Stimulated activated CD4-positive, alpha-beta T cell treated with anti-CD3 and anti-CD28 coated beads, Interleukin-1b, Interleukin-23, amount 100 ng/mL, for 4 hours (primary cell): ENCODE measurements at regions not wholly inside any gene's neighbourhood (a gene's known extent, or its start where the extent isn't known, plus 50 kb on each side); places are given as distances from the start of the nearest gene placed in this dataset.
"Not testable (repeated sequence)": the region's sequence is repeated elsewhere in the genome, so short reads cannot be mapped to it uniquely, and the experiment has no call there.

Experiments
- DNase-seq, 2 donors: peaks; one replicate each; pipeline ENCODE4 v3.0.0-alpha.2; 2020; ENCODE audit warnings: low read depth in 2 of 2

DNA sequence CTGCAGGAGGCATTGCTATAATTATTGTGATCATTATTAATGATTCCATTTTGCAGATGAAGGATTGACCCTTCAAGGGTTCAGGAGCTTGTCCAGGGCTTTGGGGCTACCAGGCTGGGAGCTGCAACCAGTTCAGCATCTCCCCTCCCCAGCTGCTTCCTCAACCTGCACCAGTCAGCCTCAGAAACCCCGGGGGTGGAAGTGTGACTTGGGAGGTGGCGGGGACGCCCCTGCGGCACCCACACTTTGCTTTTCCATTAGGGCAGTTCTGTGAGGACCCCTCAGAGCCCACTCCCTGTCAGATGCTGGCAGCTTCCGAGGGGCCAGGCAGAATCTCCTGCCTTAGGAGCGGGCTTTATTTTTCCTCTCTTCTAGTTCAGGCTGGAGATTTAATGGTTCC is 85.6 kb downstream of the OLFM1 start:
- DNase-seq, result no peak

GRCh38 chr9:135174248-135174647 is 86.8 kb downstream of the OLFM1 start:
- no peak for DNase-seq

GRCh38 chr9:135174981-135175380 is 87.5 kb downstream of the OLFM1 start:
- DNase-seq, result no peak

GRCh38 chr9:135176284-135176683 is 88.8 kb downstream of the OLFM1 start:
- DNase-seq, result no peak

DNA sequence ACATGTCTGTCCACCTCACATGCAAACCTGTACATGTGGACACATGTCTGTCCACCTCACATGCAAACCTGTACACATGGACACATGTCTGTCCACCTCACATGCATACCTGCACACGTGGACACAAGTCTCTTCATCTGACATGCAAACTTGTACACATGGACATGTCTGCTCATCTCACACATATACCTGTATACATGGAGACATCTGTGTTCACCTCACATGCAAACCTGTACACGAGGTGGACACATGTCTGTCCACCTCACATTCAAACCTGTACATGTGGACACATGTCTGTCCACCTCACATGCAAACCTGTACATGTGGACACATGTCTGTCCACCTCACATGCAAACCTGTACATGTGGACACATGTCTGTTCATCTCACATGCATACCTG is 90.1 kb downstream of the OLFM1 start:
- not testable (repeated sequence) for DNase-seq

- DNase-seq, result no peak
Observed at GRCh38 chr9:135178498-135178897, 91.0 kb downstream of the OLFM1 start.

DNA sequence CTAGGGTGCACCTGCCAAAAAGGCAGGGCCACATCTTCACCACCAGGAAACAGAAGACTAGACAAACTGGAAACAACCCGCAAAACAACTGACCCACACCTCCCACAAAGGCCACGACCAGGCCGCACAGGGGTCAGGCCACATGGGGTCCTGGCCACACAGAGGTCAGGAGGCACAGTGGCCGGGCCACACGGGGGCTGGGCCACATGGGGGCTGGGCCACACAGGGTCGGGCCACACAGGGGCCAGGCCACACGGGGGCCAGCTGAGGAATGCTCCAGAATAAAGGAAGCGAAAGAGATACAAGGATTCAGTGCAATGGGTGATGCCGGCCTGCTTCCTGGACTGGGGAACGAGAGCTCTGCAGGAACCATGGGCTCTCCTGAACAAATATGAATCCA is 91.6 kb downstream of the OLFM1 start:
- DNase-seq, result no peak

DNA sequence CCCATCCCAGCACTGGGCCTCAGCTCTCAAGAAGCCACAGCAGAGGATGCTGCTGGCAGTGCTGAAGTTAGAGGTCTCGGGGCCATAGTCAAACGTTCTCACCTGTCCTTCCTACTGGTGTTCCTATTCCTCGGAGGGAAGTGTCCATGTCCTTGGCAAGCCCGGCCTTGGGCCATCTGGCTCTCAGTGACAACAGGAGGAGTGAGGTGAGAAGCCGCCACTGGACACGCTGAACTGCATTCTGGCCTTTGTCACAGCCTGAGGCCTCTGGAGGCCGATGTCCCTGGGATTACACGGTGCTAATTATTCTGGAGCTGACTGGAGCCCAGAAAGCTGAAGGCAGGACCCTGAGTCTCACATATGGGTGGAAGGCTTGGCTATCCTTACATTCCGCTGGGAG is 92.5 kb downstream of the OLFM1 start:
- DNase-seq, result no peak

- DNase-seq, result no peak
Observed at GRCh38 chr9:135180586-135180985, 93.1 kb downstream of the OLFM1 start.

- DNase-seq, result no peak
Observed at GRCh38 chr9:135181336-135181735, 93.9 kb downstream of the OLFM1 start.

GRCh38 chr9:135181841-135182240 is 94.4 kb downstream of the OLFM1 start:
- not testable (repeated sequence) for DNase-seq

- DNase-seq, result no peak
Observed at GRCh38 chr9:135183069-135183468, 95.6 kb downstream of the OLFM1 start.

DNA sequence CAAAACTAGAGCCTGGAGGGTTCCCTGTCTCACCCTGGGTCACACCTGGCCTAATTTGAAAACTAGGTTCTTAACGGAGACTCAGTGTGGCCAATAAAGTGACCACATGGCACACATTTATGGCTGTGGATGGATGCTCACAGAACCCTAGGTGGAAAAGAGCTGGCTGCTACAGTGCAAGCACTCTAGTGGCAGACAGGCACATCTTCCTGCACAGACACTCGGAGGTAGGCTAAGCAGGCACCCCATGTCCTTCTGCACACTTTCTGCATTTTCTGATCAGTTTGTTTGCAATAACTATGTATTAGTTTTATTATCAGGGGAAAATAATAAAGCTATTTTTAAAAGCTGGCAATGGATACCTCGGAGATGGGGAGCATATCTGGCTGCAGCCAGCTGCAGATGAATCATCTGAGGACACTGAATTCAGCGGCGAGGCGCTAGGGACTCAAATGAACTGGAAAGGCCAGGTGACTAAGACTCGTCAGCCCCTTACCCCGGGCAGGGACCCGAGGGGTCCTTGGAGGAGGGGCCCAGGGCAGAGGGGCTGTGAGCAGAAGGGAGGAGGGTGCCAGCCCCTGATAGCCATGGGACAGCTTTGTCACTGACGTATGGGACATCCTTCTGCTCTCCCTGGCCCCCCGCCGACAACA is 96.2 kb downstream of the OLFM1 start:
- DNase-seq, result no peak

- no peak for DNase-seq
Observed at GRCh38 chr9:135184181-135185053, 96.9 kb downstream of the OLFM1 start.

GRCh38 chr9:135185060-135185459 is 97.6 kb downstream of the OLFM1 start:
- DNase-seq, result no peak

DNA sequence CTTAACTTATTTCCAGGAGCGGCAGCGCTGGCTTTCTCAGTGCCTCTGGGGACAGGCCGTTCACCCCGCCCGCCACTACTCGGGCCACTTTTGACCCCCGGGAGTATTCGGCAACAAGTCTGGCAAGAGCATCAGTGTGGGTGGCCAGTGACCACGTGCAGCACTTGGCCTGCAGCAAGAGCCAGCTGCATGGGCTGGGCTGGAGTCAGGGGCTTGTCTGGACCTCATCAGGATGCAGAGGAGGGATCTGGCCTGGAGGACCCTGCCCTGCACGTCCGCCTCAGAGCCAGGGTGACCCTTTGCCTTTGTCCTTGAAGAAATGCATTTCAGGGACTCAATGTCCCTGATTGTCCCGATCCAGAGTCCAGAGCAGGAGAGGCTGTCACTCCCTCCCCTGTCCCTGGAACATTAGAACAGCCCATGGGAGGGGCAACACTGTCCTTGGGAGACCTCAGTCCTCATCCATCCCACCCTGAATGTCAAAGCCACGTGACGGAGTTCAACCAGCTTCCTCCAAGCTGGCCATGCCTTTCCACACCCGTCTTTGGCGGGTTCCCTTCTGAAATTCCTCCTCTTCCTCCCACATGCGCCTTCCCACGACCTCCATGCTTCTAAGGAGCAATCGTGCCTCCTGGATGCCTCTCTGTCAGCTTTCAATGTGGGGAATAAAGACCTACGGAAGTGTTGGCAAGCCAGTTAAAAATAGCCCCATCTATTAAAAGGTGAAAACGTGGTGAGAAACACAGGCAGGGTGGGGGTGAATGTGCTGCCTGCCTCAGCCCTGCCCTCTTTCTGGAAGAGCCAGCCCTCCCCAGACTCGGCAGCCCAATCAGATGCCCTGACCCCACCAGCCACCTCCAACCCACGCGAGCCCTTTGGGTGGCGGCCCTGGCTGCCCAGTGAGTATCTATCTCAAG is 99.0 kb downstream of the OLFM1 start:
- no peak for DNase-seq

GRCh38 chr9:135187365-135187764 is 99.9 kb downstream of the OLFM1 start:
- DNase-seq, result no peak

DNA sequence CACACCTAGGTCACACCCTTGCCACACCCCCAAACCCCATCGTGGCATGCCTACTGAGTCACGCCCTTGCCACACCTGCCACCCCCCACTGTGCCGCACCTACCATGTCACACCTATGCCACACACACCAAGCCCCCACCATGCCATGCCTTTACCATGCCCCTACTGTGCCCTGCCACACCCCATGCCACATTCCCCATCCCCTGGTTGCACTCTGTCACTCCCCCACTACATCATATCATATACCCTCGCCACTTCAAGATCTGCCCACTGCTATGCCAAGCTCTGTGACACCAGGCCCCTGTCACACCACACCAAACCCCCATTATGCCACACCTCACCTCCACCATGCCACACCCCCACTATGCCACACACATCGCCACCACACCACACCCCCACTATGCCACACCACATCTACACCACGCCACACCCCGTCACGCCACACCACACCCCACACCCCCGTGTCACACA is 101.2 kb downstream of the OLFM1 start:
- no peak for DNase-seq

GRCh38 chr9:135189497-135189896 is 102.0 kb downstream of the OLFM1 start:
- DNase-seq, result no peak

GRCh38 chr9:135190789-135191577 is 103.5 kb downstream of the OLFM1 start:
- no peak for DNase-seq

DNA sequence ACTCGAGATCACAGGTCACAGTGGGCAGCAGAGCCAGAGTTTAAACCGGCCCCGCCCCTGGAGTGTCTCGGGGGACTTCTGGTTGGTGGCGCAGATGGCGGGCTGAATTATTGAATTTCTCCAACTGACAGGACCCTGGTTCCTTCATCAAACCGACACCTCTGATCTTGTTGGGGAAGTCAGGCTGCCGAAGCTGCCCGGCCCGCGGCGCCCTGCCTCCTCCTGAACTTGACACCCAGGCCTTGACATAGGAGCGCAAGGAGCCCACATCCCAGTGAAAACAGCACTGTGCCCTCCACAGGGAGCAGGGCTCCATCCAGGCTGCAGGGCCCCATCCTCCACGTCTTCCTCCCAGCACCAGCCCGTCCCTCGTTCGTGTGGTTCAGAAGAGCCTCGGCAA is 105.2 kb downstream of the OLFM1 start:
- no peak for DNase-seq
